Tibial nerve (tissue), 3 donors: ENCODE measurements at regions not wholly inside any gene's neighbourhood (a gene's known extent, or its start where the extent isn't known, plus 50 kb on each side); places are given as distances from the start of the nearest gene placed in this dataset.

ENCODE experiments used
- CTCF ChIP-seq, 5 experiments: fragments of 200-600 bp in 3 of 5; fragments of 450-650 bp in 2 of 5; sonication (generic) in 3 of 5; IDR thresholded peaks; one replicate each; pipeline ENCODE4 v1.5.1; 2016 to 2019; ENCODE audit warnings: antibody characterized with exemption in 5 of 5, mild to moderate bottlenecking in 3 of 5, moderate library complexity in 2 of 5
- POLR2A ChIP-seq, 2 donors: fragments of 450-650 bp; IDR thresholded peaks; one replicate each; pipeline ENCODE4 v1.6.1; 2017; ENCODE audit warnings: antibody characterized with exemption in 2 of 2, mild to moderate bottlenecking in 2 of 2, moderate library complexity in 2 of 2

- TF ChIP-seq CTCF (IDR thresholded peaks at IDR 0.05) (no peak), POLR2A (IDR thresholded peaks at IDR 0.05) (no peak)
These were observed 1341.2 kb downstream of the PLA2G4A start for GRCh38 chr1:188169971-188170370.
